ENCODE measurements at regions not wholly inside any gene's neighbourhood (a gene's known extent, or its start where the extent isn't known, plus 50 kb on each side); places are given as distances from the start of the nearest gene placed in this dataset.

DNA sequence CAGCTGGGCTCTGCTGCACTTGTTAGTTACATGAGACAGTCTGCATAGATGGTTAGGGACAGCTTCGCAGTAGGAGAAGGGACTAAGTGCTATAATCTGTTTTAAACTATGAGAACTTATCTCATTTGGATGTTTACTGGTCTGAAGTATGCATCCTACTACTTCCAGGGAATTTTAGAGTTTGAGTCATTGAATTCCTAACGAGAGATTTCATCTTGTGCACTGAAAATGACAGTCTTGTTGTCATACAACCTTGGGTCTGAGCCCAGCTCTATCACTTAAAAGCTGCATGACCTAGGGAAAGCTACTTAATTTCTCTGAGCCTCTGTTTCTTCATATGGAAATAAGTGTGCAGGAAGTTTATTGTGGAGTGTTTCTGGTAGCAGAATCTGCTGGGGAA, 78.4 kb downstream of the TRIM43 start:
- TF ChIP-seq BACH2 (CRISPR knock-in tag; IDR thresholded peaks at IDR 0.05; ENCODE audit: borderline replicate concordance) (no peak), ARNTL (CRISPR knock-in tag; IDR thresholded peaks at IDR 0.05; ENCODE audit: borderline replicate concordance, low read depth) (no peak), ZFP30 (CRISPR knock-in tag; IDR thresholded peaks at IDR 0.05) (no peak), CSDC2 (CRISPR knock-in tag; IDR thresholded peaks at IDR 0.05) (no peak), PPARA (CRISPR knock-in tag; IDR thresholded peaks at IDR 0.05; ENCODE audit: borderline replicate concordance) (no peak), GLIS3 (CRISPR knock-in tag; IDR thresholded peaks at IDR 0.05) (no peak), ZFP3 (CRISPR knock-in tag; IDR thresholded peaks at IDR 0.05) (no peak), OSR1 (CRISPR knock-in tag; IDR thresholded peaks at IDR 0.05) (no peak), ZNF8 (CRISPR knock-in tag; IDR thresholded peaks at IDR 0.05) (no peak), ZNF565 (CRISPR knock-in tag; conservative IDR thresholded peaks at IDR 0.05; ENCODE audit: low read depth) (no peak), RARB (CRISPR knock-in tag; IDR thresholded peaks at IDR 0.05) (no peak), ZNF70 (CRISPR knock-in tag; IDR thresholded peaks at IDR 0.05) (no peak)
- TF ChIP-seq, protein P1, sequence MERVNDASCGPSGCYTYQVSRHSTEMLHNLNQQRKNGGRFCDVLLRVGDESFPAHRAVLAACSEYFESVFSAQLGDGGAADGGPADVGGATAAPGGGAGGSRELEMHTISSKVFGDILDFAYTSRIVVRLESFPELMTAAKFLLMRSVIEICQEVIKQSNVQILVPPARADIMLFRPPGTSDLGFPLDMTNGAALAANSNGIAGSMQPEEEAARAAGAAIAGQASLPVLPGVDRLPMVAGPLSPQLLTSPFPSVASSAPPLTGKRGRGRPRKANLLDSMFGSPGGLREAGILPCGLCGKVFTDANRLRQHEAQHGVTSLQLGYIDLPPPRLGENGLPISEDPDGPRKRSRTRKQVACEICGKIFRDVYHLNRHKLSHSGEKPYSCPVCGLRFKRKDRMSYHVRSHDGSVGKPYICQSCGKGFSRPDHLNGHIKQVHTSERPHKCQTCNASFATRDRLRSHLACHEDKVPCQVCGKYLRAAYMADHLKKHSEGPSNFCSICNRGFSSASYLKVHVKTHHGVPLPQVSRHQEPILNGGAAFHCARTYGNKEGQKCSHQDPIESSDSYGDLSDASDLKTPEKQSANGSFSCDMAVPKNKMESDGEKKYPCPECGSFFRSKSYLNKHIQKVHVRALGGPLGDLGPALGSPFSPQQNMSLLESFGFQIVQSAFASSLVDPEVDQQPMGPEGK (CRISPR knock-in tag; IDR thresholded peaks at IDR 0.05; ENCODE audit: borderline replicate concordance), result no peak
- TF ChIP-seq, protein P2, sequence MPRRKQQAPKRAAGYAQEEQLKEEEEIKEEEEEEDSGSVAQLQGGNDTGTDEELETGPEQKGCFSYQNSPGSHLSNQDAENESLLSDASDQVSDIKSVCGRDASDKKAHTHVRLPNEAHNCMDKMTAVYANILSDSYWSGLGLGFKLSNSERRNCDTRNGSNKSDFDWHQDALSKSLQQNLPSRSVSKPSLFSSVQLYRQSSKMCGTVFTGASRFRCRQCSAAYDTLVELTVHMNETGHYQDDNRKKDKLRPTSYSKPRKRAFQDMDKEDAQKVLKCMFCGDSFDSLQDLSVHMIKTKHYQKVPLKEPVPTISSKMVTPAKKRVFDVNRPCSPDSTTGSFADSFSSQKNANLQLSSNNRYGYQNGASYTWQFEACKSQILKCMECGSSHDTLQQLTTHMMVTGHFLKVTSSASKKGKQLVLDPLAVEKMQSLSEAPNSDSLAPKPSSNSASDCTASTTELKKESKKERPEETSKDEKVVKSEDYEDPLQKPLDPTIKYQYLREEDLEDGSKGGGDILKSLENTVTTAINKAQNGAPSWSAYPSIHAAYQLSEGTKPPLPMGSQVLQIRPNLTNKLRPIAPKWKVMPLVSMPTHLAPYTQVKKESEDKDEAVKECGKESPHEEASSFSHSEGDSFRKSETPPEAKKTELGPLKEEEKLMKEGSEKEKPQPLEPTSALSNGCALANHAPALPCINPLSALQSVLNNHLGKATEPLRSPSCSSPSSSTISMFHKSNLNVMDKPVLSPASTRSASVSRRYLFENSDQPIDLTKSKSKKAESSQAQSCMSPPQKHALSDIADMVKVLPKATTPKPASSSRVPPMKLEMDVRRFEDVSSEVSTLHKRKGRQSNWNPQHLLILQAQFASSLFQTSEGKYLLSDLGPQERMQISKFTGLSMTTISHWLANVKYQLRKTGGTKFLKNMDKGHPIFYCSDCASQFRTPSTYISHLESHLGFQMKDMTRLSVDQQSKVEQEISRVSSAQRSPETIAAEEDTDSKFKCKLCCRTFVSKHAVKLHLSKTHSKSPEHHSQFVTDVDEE (CRISPR knock-in tag; IDR thresholded peaks at IDR 0.05), result no peak
